Fibroblast of the aortic adventitia (primary cell): ENCODE measurements at regions not wholly inside any gene's neighbourhood (a gene's known extent, or its start where the extent isn't known, plus 50 kb on each side); places are given as distances from the start of the nearest gene placed in this dataset.

Experiments used
- DNase-seq: peaks from one replicate; pipeline ENCODE4 v3.0.0-alpha.2; 2010; ENCODE audit warnings: low read depth
- H3K4me3 ChIP-seq: 2 replicates; pipeline ENCODE4 v1.5.1; 2011; ENCODE audit warnings: low read depth, mild to moderate bottlenecking, control low read depth, low read length, moderate library complexity
- TF ChIP-seq, protein P1 (sequence below): IDR thresholded peaks from 2 replicates; pipeline ENCODE4 v1.5.1; 2011; ENCODE audit warnings: mild to moderate bottlenecking, low read length, control low read depth, inconsistent platforms; ENCODE audit not compliant: insufficient read depth

DNA sequence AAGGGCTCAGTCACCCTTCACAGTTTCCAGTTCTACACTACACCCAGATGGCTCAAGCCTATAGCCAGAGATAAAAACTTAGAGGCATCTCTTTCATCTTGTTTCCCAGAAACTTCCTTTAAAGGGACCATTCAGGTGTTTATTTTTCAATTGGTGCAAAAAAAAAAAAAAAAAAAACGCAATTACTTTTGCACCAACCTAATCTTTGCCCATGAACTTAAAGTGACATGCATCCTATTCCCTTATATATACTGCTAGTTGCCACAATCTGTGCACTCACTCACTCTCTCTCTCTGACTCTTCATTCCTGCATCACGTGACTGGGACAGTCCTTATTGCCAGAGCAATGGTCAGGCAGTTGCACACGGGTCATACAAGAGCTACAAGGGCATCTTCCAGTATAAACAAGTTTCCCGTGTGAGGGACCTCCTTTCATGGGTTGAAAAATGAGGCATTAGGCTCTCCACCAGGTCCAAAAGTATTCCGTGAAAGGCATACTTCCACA lies 789.4 kb downstream of the EPHA4 start:
- no peak overlapping the region for H3K4me3 ChIP-seq
- DNase-seq = no peak
- TF ChIP-seq, protein P1, sequence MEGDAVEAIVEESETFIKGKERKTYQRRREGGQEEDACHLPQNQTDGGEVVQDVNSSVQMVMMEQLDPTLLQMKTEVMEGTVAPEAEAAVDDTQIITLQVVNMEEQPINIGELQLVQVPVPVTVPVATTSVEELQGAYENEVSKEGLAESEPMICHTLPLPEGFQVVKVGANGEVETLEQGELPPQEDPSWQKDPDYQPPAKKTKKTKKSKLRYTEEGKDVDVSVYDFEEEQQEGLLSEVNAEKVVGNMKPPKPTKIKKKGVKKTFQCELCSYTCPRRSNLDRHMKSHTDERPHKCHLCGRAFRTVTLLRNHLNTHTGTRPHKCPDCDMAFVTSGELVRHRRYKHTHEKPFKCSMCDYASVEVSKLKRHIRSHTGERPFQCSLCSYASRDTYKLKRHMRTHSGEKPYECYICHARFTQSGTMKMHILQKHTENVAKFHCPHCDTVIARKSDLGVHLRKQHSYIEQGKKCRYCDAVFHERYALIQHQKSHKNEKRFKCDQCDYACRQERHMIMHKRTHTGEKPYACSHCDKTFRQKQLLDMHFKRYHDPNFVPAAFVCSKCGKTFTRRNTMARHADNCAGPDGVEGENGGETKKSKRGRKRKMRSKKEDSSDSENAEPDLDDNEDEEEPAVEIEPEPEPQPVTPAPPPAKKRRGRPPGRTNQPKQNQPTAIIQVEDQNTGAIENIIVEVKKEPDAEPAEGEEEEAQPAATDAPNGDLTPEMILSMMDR = no peak

DNA sequence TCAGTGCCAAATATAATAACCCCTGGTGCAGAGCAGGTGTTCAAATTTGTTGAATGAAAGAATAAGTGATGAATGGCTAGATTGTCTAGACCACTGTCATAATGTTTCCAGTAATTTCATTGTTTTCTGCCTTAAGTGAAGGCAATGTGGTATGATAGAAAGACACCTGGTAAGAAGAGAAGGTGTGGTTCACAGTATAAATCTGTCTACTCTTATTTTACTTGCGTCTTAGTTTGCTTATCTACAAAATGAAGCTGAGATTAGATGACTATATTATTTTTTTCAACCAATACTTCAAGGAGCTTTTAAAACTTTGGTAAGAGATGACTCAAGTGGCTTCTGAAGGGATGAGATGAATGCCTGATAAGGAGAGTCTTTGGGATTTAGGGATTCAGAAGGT lies 788.4 kb downstream of the EPHA4 start:
- no peak for DNase-seq

GRCh38 chr2:220785178-220785577 lies 786.9 kb downstream of the EPHA4 start:
- TF ChIP-seq, protein P1 = no peak
- DNase-seq = no peak
- no peak overlapping the region for H3K4me3 ChIP-seq

More for the DNA sequence above, 788.4 kb downstream of the EPHA4 start:
- no peak overlapping the region for H3K4me3 ChIP-seq
- TF ChIP-seq, protein P1 = no peak

DNA sequence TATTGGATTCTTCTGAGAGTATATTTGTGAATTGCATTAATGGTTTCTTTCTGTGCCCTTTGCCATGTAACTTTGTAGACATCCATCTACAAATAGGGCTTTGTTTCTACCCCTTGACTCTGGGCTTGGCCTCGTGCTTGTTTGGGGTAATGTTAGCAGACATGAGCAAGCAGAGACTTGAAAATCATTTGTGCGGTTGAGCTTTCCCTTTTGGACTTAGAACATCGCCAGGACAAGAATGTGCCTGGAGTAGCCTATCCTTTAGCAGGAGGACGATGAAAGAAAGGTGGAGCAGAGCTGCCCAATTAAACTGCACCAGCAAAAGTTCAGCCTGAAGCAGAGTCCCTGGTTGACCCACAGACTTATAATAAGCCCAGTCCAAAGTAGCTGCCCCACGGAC lies 785.9 kb downstream of the EPHA4 start:
- no peak overlapping the region for H3K4me3 ChIP-seq
- DNase-seq = no peak
- TF ChIP-seq, protein P1 = no peak

DNA sequence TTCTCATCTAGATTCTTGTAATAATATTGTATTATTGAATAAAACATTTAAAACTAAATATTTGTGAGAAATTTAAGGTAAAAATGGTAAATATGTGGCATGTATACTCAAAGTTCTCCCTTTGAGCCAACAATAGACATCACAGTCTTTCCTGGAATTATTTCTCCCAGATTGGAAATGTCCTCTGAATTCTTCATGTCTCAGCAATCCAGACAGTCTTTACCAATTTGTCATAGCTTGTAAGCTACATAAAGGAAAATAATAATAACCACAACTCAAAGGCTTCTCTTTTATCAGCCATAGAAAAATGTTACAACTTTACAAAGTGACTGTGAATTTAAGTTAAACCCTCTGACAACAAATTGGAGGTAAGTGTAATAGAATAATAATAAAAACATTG lies 784.9 kb downstream of the EPHA4 start:
- DNase-seq = no peak
- TF ChIP-seq, protein P1 = no peak
- no peak overlapping the region for H3K4me3 ChIP-seq

DNA sequence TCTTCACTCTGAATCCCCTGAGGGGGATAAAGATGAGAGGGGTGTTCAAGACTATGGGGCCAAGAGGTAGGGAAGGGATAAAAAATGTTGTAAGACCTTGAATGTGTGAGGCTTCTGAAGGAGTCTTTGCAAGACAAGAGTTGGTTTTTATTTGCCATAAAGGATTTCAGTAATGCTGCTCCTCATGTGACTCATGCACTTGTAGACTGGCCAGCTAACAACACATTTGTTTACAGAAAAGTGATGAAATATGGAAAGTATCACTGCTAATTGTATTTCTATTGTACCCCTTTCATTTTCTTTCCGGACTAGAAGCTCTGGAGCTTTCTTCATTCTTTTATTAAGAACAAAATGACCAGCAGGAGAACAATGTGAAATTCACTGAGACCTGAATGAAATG lies 782.1 kb downstream of the EPHA4 start:
- H3K4me3 ChIP-seq = no peak overlapping the region
- peak; percentile 21 for DNase-seq
- TF ChIP-seq, protein P1 = no peak

GRCh38 chr2:220795705-220796104 lies 776.4 kb downstream of the EPHA4 start:
- DNase-seq = no peak
- no peak overlapping the region for H3K4me3 ChIP-seq
- TF ChIP-seq, protein P1 = no peak
